Spleen (tissue), 11 donors: ENCODE measurements at regions not wholly inside any gene's neighbourhood (a gene's known extent, or its start where the extent isn't known, plus 50 kb on each side); places are given as distances from the start of the nearest gene placed in this dataset.

ENCODE experiments used
- DNase-seq: peaks from one replicate; pipeline ENCODE4 v3.0.0-alpha.2; 2020
- H3K27ac ChIP-seq, 8 donors: fragments of 200-600 bp; sonication (generic) in 7 of 8; 1 replicate in 4 of 8; 2 replicates in 4 of 8; pipeline versions ENCODE4 v1.5.0 to v1.8.0; 2016 to 2021; ENCODE audit warnings: inconsistent platforms in 4 of 8, mild to moderate bottlenecking in 4 of 8, moderate library complexity in 1 of 8
- H3K27me3 ChIP-seq, 7 donors: fragments of 200-600 bp; sonication (generic) in 6 of 7; replicated peaks in 1 of 7; 1 replicate in 4 of 7; 2 replicates in 3 of 7; pipeline versions ENCODE4 v1.5.0 to v1.8.0; 2016 to 2021; ENCODE audit warnings: inconsistent platforms in 3 of 7, mild to moderate bottlenecking in 1 of 7
- H3K36me3 ChIP-seq, 6 donors: fragments of 200-600 bp; sonication (generic) in 5 of 6; 1 replicate in 4 of 6; 2 replicates in 2 of 6; pipeline versions ENCODE4 v1.5.0 to v1.8.0; 2016 to 2021; ENCODE audit warnings: inconsistent platforms in 2 of 6
- H3K4me1 ChIP-seq, 6 donors: fragments of 200-600 bp; sonication (generic) in 5 of 6; 1 replicate in 3 of 6; 2 replicates in 3 of 6; pipeline versions ENCODE4 v1.5.0 to v1.8.0; 2016 to 2021; ENCODE audit warnings: inconsistent platforms in 3 of 6
- H3K4me3 ChIP-seq, 8 donors: fragments of 200-600 bp; sonication (generic) in 7 of 8; 1 replicate in 4 of 8; 2 replicates in 4 of 8; pipeline versions ENCODE4 v1.5.0 to v1.8.0; 2016 to 2021; ENCODE audit warnings: inconsistent platforms in 4 of 8, mild to moderate bottlenecking in 4 of 8, moderate library complexity in 2 of 8
- H3K9me3 ChIP-seq, 8 donors: fragments of 200-600 bp; sonication (generic) in 7 of 8; 1 replicate in 4 of 8; 2 replicates in 4 of 8; pipeline versions ENCODE4 v1.5.0 to v1.8.0; 2016 to 2021; ENCODE audit warnings: inconsistent platforms in 4 of 8
- CTCF ChIP-seq, 11 experiments: fragments of 200-600 bp in 7 of 11; fragments of 450-650 bp in 4 of 11; sonication (generic) in 4 of 11; IDR thresholded peaks in 8 of 11; conservative IDR thresholded peaks in 3 of 11; 1 replicate in 7 of 11; 2 replicates in 4 of 11; pipeline versions ENCODE4 v1.4.0 to v1.8.0; 2016 to 2021; ENCODE audit warnings: antibody characterized with exemption in 11 of 11, inconsistent platforms in 4 of 11, mild to moderate bottlenecking in 1 of 11
- POLR2A ChIP-seq, 3 donors: fragments of 450-650 bp; IDR thresholded peaks; one replicate each; pipeline ENCODE4 v1.5.1; 2017; ENCODE audit warnings: antibody characterized with exemption in 3 of 3, mild to moderate bottlenecking in 1 of 3
- POLR2AphosphoS5 ChIP-seq, 3 donors: sonication (generic); formaldehyde crosslinking; IDR thresholded peaks; one replicate each; pipeline ENCODE4 v1.5.1; 2017; ENCODE audit warnings: antibody characterized with exemption in 3 of 3
- WGBS, 5 donors: extraction: QIAGEN DNeasy Blood & Tissue Kit in 3 of 5; methylation state at CpG; one replicate each; pipeline versions ENCODE4 v1.1.5 to v1.1.7; 2013 to 2018; 5-methylcytosine and 5-hydroxymethylcytosine counted together
- intact Hi-C: fragments of 100-400 bp; cut with DNase I; formaldehyde crosslinking; loops from one replicate; pipeline ENCODE4 v1.15.0; 2023; ENCODE audit warnings: low total_unique reads
- donor health status: healthy with polysubstance abuse.
- donor health status: DM: no; HTN: no; CAD: no; lungs with moderate emphysema.
- donor health status: DM: no; HTN: no; CAD: no.
- donor health status: Bipolar disorder and iron deficiency.
- donor health status: healthy.
- donor health status: DM: no; HTN: no; CAD: no.
- donor health status: DM: yes; HTN: yes; CAD: no.

GRCh38 chr17:71380535-71380934 is 740.3 kb upstream of the SOX9 start:
- no peak for DNase-seq
- no peaks in the 10 kb centered on the region for H3K4me1 ChIP-seq
- no peaks in the 10 kb centered on the region for H3K27me3 ChIP-seq
- no peak overlapping the region for H3K27ac ChIP-seq
- WGBS, 5 donors, result 71 to 80% (median 77%) methylated on average over 3 of the region's 3 CpGs
- H3K4me3 ChIP-seq, result no peak overlapping the region
- intact Hi-C loops, result no loop called here
- peaks cover 0 to 9% (median 0%) of the 10 kb centered on the region in 8 donors for H3K9me3 ChIP-seq
- TF ChIP-seq CTCF (IDR thresholded peaks at IDR 0.05 in 8 of 11, conservative IDR thresholded peaks at IDR 0.05 in 3 of 11) (no peak), POLR2A (IDR thresholded peaks at IDR 0.05) (no peak), POLR2AphosphoS5 (IDR thresholded peaks at IDR 0.05) (no peak)
- H3K36me3 ChIP-seq, result no peaks in the 10 kb centered on the region

- Histone ChIP-seq H3K4me1 (no peaks in the 10 kb centered on the region), H3K4me3 (no peak overlapping the region), H3K27ac (no peak overlapping the region), H3K9me3 (peaks cover 0 to 5% (median 0%) of the 10 kb centered on the region in 8 donors), H3K36me3 (no peaks in the 10 kb centered on the region), H3K27me3 (no peaks in the 10 kb centered on the region)
- 45 to 74% (median 65%) methylated on average over 2 of the region's 2 CpGs for WGBS, 5 donors
- DNase-seq, result no peak
- TF ChIP-seq POLR2AphosphoS5 (IDR thresholded peaks at IDR 0.05), result no peak
- no peak for TF ChIP-seq POLR2A (IDR thresholded peaks at IDR 0.05)
- no peak for TF ChIP-seq CTCF (IDR thresholded peaks at IDR 0.05 in 8 of 11, conservative IDR thresholded peaks at IDR 0.05 in 3 of 11)
- intact Hi-C loops, result no loop called here
Measured at GRCh38 chr17:71380936-71381335, 739.9 kb upstream of the SOX9 start.

GRCh38 chr17:71383091-71383490 is 737.7 kb upstream of the SOX9 start:
- 76 to 86% (median 84%) methylated on average over 2 of the region's 2 CpGs for WGBS, 5 donors
- DNase-seq, result no peak
- TF ChIP-seq POLR2AphosphoS5 (IDR thresholded peaks at IDR 0.05), result no peak
- TF ChIP-seq POLR2A (IDR thresholded peaks at IDR 0.05), result no peak
- no peak for TF ChIP-seq CTCF (IDR thresholded peaks at IDR 0.05 in 8 of 11, conservative IDR thresholded peaks at IDR 0.05 in 3 of 11)

GRCh38 chr17:71387456-71387855 is 733.4 kb upstream of the SOX9 start:
- DNase-seq, result no peak
- intact Hi-C loops, result no loop called here
- TF ChIP-seq CTCF (IDR thresholded peaks at IDR 0.05 in 8 of 11, conservative IDR thresholded peaks at IDR 0.05 in 3 of 11) (no peak), POLR2AphosphoS5 (IDR thresholded peaks at IDR 0.05) (no peak), POLR2A (IDR thresholded peaks at IDR 0.05) (no peak)
- H3K27ac ChIP-seq, result no peak overlapping the region
- H3K36me3 ChIP-seq, result no peaks in the 10 kb centered on the region
- H3K4me1 ChIP-seq, result no peaks in the 10 kb centered on the region
- H3K27me3 ChIP-seq, result no peaks in the 10 kb centered on the region
- H3K4me3 ChIP-seq, result no peak overlapping the region
- peaks cover 0 to 22% (median 0%) of the 10 kb centered on the region in 8 donors for H3K9me3 ChIP-seq

More at GRCh38 chr17:71383091-71383490, 737.7 kb upstream of the SOX9 start:
- Histone ChIP-seq H3K9me3 (peaks cover 0 to 19% (median 0%) of the 10 kb centered on the region in 8 donors), H3K36me3 (no peaks in the 10 kb centered on the region), H3K4me3 (no peak overlapping the region), H3K27me3 (no peaks in the 10 kb centered on the region), H3K27ac (no peak overlapping the region), H3K4me1 (no peaks in the 10 kb centered on the region)
- intact Hi-C loops, result no loop called here
